ENCODE measurements at regions not wholly inside any gene's neighbourhood (a gene's known extent, or its start where the extent isn't known, plus 50 kb on each side); places are given as distances from the start of the nearest gene placed in this dataset.
"Not testable (repeated sequence)": the region's sequence is repeated elsewhere in the genome, so short reads cannot be mapped to it uniquely, and the experiment has no call there.

DNA sequence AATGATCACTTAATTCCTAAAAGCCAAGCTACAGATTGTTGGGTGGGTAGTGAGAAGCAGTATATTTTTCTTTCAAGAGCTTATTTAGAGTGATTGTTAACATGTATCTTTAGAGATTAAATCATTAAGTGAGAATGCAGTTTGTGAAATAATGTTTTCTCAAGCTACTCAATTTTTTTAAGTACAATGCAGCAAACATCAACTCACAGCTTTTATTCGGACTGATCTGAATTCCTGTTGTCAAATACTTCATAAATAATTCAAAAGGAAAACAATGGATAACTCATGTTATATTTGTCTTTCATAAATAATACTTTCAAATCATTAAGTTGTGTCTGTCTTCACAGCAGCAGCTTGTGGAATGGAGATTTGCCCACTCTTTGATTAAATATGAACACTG is 271.1 kb upstream of the DEPDC1 start:
- no peak overlapping the region for H3K4me3 ChIP-seq (replicated peaks; ENCODE audit: insufficient read depth, low read length)
- H3K27me3 ChIP-seq (ENCODE audit: insufficient read depth, poor library complexity, severe bottlenecking) = no peaks in the 10 kb centered on the region
- DNase-seq (ENCODE audit: low read depth in 1 of 2, low spot score in 1 of 2) = no peak
- H3K27ac ChIP-seq (replicated peaks) = no peak overlapping the region
- no peak for TF ChIP-seq SPI1 (IDR thresholded peaks at IDR 0.05; ENCODE audit: borderline replicate concordance, low read depth)

DNA sequence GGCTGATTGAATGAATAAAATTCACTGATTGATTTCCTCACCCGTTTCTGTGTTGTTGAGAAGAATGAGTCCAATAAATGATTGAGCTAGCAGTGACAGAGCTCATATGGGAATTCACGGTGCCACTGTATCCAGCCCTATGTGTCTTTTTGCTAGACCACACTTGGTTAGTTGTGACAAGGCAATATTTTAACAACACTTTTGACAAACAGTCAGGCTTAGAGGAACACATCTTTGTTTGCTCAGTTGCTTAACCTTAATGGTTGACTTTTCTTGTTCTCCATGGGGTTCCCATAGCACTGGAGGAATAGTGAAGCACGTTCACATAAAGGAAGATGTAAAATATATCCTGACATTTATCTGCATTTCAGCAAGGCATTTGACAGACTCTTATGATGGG is 273.9 kb upstream of the DEPDC1 start:
- no peak for DNase-seq (ENCODE audit: low read depth in 1 of 2, low spot score in 1 of 2)
- TF ChIP-seq, protein P1, sequence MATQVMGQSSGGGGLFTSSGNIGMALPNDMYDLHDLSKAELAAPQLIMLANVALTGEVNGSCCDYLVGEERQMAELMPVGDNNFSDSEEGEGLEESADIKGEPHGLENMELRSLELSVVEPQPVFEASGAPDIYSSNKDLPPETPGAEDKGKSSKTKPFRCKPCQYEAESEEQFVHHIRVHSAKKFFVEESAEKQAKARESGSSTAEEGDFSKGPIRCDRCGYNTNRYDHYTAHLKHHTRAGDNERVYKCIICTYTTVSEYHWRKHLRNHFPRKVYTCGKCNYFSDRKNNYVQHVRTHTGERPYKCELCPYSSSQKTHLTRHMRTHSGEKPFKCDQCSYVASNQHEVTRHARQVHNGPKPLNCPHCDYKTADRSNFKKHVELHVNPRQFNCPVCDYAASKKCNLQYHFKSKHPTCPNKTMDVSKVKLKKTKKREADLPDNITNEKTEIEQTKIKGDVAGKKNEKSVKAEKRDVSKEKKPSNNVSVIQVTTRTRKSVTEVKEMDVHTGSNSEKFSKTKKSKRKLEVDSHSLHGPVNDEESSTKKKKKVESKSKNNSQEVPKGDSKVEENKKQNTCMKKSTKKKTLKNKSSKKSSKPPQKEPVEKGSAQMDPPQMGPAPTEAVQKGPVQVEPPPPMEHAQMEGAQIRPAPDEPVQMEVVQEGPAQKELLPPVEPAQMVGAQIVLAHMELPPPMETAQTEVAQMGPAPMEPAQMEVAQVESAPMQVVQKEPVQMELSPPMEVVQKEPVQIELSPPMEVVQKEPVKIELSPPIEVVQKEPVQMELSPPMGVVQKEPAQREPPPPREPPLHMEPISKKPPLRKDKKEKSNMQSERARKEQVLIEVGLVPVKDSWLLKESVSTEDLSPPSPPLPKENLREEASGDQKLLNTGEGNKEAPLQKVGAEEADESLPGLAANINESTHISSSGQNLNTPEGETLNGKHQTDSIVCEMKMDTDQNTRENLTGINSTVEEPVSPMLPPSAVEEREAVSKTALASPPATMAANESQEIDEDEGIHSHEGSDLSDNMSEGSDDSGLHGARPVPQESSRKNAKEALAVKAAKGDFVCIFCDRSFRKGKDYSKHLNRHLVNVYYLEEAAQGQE (IDR thresholded peaks at IDR 0.05; ENCODE audit: insufficient replicate concordance, low read depth) = no peak
- no peak for TF ChIP-seq SPI1 (IDR thresholded peaks at IDR 0.05; ENCODE audit: borderline replicate concordance, low read depth)
- no peak for TF ChIP-seq POLR2AphosphoS5 (IDR thresholded peaks at IDR 0.05; ENCODE audit: low read depth)
- TF ChIP-seq GABPA (IDR thresholded peaks at IDR 0.05; ENCODE audit: low read depth) = no peak
- no peak for TF ChIP-seq CTCF (IDR thresholded peaks at IDR 0.05; ENCODE audit: insufficient read depth, low read length)
- Histone ChIP-seq H3K27me3 (ENCODE audit: insufficient read depth, poor library complexity, severe bottlenecking) (no peaks in the 10 kb centered on the region), H3K4me3 (replicated peaks; ENCODE audit: insufficient read depth, low read length) (no peak overlapping the region), H3K27ac (replicated peaks) (no peak overlapping the region)

DNA sequence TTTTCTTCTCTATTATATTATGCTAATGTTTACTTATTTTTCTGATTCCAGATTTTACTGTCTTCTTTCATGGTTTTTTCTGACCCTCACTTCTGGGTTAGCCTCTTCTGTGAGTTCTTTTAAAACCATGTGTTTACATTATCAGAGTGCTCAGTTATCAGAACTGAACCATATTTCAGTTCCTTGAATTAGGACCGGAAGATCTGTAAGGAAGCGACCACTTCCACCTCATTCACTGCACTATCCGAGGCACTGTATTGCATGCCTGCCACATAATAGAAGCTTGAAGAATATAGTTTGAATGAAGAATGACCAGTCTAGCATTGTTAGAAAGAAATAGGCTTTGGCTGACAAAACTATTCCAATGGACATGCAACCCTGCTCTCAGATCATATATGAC is 281.0 kb upstream of the DEPDC1 start:
- H3K27ac ChIP-seq (replicated peaks) = no peak overlapping the region
- H3K27me3 ChIP-seq (ENCODE audit: insufficient read depth, poor library complexity, severe bottlenecking) = no peaks in the 10 kb centered on the region
- no peak overlapping the region for H3K4me3 ChIP-seq (replicated peaks; ENCODE audit: insufficient read depth, low read length)
- TF ChIP-seq POLR2AphosphoS5 (IDR thresholded peaks at IDR 0.05; ENCODE audit: low read depth) (no peak), CTCF (IDR thresholded peaks at IDR 0.05; ENCODE audit: insufficient read depth, low read length) (no peak), SPI1 (IDR thresholded peaks at IDR 0.05; ENCODE audit: borderline replicate concordance, low read depth) (no peak), GABPA (IDR thresholded peaks at IDR 0.05; ENCODE audit: low read depth) (no peak)
- TF ChIP-seq, protein P1 (IDR thresholded peaks at IDR 0.05; ENCODE audit: insufficient replicate concordance, low read depth) = no peak
- DNase-seq (ENCODE audit: low read depth in 1 of 2, low spot score in 1 of 2) = no peak

- H3K27me3 ChIP-seq (ENCODE audit: insufficient read depth, poor library complexity, severe bottlenecking); DNase-seq (ENCODE audit: low read depth in 1 of 2, low spot score in 1 of 2); H3K27ac ChIP-seq (replicated peaks); H3K4me3 ChIP-seq (replicated peaks; ENCODE audit: insufficient read depth, low read length): not testable (repeated sequence)
Measured at GRCh38 chr1:68779841-68780240, 283.0 kb upstream of the DEPDC1 start.

DNA sequence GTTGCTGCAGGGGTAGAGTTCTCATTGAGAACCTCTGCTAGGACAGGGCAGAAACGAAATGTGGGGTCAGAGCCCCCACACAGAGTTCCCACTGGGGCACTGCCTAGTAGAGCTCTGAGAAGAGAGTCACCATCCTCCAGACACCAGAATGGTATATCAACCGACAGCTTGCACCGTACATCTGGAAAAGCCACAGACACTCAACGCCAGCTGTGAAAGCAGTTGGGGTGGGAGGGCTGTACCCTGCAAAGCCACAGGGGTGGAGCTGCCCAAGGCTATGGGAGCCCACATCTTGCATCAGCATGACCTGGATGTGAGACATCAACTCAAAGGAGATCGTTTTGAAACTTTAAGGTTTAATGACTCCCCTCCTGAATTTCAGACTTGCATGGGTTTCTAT is 284.0 kb upstream of the DEPDC1 start:
- DNase-seq (ENCODE audit: low read depth in 1 of 2, low spot score in 1 of 2) = no peak
- H3K27me3 ChIP-seq (ENCODE audit: insufficient read depth, poor library complexity, severe bottlenecking) = no peaks in the 10 kb centered on the region
- TF ChIP-seq SPI1 (IDR thresholded peaks at IDR 0.05; ENCODE audit: borderline replicate concordance, low read depth) = no peak
- TF ChIP-seq GABPA (IDR thresholded peaks at IDR 0.05; ENCODE audit: low read depth) = no peak
- TF ChIP-seq, protein P1 (IDR thresholded peaks at IDR 0.05; ENCODE audit: insufficient replicate concordance, low read depth) = no peak
- TF ChIP-seq POLR2AphosphoS5 (IDR thresholded peaks at IDR 0.05; ENCODE audit: low read depth) = no peak
- no peak for TF ChIP-seq CTCF (IDR thresholded peaks at IDR 0.05; ENCODE audit: insufficient read depth, low read length)
- H3K27ac ChIP-seq (replicated peaks) = no peak overlapping the region
- H3K4me3 ChIP-seq (replicated peaks; ENCODE audit: insufficient read depth, low read length) = no peak overlapping the region

Measured in HL-60 (cell line).